IPS-11a (cell line): ENCODE measurements at regions not wholly inside any gene's neighbourhood (a gene's known extent, or its start where the extent isn't known, plus 50 kb on each side); places are given as distances from the start of the nearest gene placed in this dataset.
"Not testable (repeated sequence)": the region's sequence is repeated elsewhere in the genome, so short reads cannot be mapped to it uniquely, and the experiment has no call there.

ENCODE experiments used
- H3K4me3 ChIP-seq: one replicate; pipeline ENCODE4 v1.5.1; 2013; ENCODE audit warnings: low read depth, low read length, control low read depth

GRCh38 chr16:31734265-31734664, 139.3 kb upstream of the ZNF267 start:
- H3K4me3 ChIP-seq = no peak overlapping the region

DNA sequence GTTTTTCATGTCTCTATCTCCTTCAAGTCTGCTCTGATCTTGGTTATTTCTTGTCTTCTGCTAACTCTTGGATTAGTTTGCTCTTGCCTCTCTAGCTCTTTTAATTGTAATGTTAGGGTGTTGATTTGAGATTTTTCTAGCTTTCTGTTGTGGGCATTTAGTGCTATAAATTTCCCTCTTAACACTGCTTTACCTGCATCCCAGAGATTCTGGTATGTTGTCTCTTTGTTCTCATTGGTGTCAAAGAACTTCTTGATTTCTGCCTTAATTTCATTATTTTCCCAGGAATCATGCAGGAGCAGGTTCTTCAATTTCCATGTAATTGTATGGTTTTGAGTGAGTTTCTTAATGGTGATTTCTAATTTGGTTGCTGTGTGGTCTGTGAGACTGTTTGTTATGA, 128.5 kb upstream of the ZNF267 start:
- not testable (repeated sequence) for H3K4me3 ChIP-seq

GRCh38 chr16:31745900-31746299, 127.7 kb upstream of the ZNF267 start:
- no peak overlapping the region for H3K4me3 ChIP-seq

- no peak overlapping the region for H3K4me3 ChIP-seq
Measured at GRCh38 chr16:31754998-31755615, 118.5 kb upstream of the ZNF267 start.

DNA sequence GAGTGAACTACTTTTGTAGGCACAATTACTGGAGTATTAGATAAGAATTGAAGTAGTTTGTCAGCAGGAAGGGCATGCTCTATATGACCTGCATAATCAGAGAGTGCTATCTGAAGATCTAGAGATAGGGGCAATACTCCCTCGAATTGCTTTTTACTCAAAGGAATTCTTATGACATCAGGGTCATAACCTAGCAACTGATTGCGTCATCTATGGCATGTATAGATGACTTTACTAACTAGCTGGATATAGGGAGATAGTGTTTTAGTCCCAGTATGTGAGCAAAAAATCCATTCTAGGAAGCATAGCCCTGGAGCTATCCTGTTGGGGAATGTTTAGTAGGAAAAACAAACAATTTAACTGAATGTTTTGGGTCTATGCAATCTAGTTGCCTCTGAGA, 109.5 kb upstream of the ZNF267 start:
- H3K4me3 ChIP-seq = no peak overlapping the region

DNA sequence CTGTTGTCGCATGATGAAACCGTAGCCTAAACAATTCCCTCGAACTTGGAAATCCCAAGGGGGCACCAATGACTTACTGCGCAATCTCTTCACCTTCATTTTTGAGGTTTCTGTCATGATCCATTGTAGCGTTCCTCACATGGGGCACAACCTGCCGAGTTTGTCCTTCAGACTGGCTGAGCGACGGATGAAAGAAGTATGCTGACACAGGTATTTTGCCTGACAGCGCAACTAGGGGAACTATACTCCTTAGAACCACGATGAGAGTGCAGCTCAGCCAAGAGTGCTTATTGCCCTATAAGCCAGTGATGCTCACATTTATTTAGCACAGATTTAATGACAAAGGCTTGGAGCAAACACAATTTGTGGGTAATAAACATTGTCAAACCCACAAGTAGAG, 106.3 kb upstream of the ZNF267 start:
- H3K4me3 ChIP-seq = no peak overlapping the region

DNA sequence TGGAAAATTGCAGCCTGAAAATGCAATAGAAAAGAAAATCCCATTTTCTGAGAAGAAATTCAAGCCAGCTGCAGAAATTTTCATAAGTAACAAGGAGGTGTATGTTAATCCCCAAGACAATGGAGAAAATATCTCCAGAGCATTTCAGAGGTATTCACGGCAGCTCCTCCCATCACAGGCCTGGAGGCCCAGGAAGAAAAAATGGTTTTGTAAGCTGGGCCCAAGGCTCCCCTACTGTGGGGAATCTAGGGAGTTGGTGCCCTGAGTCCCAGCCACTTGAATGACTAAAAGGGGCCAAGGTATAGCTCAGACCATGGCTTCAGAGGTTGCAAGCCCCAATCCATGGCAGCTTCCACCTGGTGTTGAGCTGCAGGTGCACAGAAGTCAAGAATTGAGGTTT, 93.3 kb upstream of the ZNF267 start:
- no peak overlapping the region for H3K4me3 ChIP-seq

- no peak overlapping the region for H3K4me3 ChIP-seq
Measured at GRCh38 chr16:31785126-31785525, 88.5 kb upstream of the ZNF267 start.

DNA sequence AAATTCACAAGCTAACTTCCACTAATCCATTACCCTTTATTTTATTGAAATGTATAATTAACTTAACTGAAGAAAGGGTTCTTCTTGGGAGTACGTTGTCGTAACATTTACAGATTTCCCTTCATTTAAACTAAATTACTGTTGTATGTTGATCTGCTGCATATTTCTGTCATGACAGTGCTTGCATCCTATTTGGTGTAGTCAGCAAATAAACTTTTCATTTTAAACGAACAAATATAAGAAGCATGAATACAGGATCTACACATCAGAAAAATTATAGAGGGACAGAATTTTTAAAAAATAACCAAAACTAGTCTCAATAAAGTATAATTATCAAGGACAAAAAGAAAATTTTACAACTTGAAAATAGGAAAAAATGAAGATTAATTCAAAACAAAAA, 66.5 kb upstream of the ZNF267 start:
- H3K4me3 ChIP-seq = no peak overlapping the region

DNA sequence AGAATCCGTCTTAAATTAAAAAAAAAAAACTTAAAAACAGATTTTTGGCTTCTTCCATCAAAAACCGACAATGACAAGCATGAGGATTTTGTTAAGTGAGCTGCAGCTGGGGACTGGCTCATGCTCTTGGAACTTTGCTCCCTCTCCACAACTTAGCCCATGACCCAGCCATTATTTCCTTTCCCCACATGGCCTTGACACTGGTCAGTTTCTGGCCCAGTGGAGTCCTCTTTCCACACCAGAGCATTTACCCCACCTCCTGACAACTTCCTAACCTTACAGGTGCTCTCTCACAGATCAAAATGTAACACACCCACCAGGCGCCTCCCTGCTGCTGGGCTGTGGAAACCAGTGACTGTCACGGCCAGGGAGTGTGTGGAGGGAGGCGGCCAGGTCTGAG, 62.7 kb upstream of the ZNF267 start:
- H3K4me3 ChIP-seq = no peak overlapping the region

DNA sequence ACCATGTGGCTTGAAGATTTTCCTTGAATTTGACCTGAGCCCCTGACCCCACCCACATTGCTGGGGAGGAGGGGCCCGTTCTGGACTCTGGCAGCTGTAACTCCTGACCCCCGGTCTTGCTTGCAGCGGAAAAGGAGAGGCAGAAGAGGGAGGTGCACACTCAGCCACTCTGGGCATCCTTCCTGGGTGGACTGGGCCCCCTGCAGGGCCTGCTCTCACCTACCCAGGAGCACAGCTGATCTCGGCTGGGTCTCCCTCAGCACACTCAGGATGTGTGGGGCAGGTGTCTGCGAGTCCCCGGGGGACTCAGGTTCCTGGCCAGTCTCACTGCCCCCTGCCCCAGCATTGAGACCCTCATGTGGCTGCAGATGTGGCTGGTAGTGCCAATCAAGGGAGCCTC, 57.5 kb upstream of the ZNF267 start:
- H3K4me3 ChIP-seq = not testable (repeated sequence)

DNA sequence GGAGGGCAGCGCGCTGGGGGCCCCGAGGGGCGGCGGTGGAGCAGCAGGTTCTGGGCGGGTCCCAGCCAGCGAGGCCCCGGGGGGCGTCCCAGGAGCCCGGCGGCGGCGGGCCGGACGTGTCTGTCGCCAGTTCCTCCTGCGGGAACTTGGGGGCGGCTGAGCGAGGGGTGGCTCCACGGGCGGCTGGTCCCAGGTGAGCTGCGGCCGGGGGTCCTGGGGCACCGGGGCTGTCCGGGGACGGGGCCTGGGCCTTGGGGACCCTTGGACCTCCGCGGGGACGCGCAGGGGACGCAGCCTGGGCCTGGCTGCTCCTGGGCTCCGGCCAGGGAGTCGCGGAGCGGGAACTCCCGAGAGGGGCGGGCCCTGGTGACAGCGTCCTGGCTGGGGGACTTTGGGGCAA, 54.2 kb upstream of the ZNF267 start:
- H3K4me3 ChIP-seq = no peak overlapping the region

- H3K4me3 ChIP-seq = no peak overlapping the region
Measured at GRCh38 chr16:31819948-31820347, 53.7 kb upstream of the ZNF267 start.
